GM23338 (cell line): ENCODE measurements at regions not wholly inside any gene's neighbourhood (a gene's known extent, or its start where the extent isn't known, plus 50 kb on each side); places are given as distances from the start of the nearest gene placed in this dataset.

Experiments
- CREB1 ChIP-seq: fragments of 250-450 bp; sonication (Bioruptor Pico); IDR thresholded peaks from 2 replicates; pipeline ENCODE4 v1.5.0; 2020; ENCODE audit warnings: low read depth, mild to moderate bottlenecking, moderate library complexity
- TF ChIP-seq, protein P1 (sequence below): IDR thresholded peaks from 2 replicates; pipeline ENCODE4 v1.6.1; 2016; ENCODE audit warnings: antibody characterized with exemption
- TF ChIP-seq, protein P2 (sequence below), 2 experiments: fragments of 200-600 bp in 1 of 2; sonication (generic) in 1 of 2; conservative IDR thresholded peaks; 2 replicates each; pipeline versions ENCODE4 v1.5.1 to v1.6.1; 2016 to 2017; ENCODE audit warnings: antibody characterized with exemption in 2 of 2, low read depth in 2 of 2, mild to moderate bottlenecking in 2 of 2, moderate library complexity in 1 of 2

- TF ChIP-seq, protein P1, sequence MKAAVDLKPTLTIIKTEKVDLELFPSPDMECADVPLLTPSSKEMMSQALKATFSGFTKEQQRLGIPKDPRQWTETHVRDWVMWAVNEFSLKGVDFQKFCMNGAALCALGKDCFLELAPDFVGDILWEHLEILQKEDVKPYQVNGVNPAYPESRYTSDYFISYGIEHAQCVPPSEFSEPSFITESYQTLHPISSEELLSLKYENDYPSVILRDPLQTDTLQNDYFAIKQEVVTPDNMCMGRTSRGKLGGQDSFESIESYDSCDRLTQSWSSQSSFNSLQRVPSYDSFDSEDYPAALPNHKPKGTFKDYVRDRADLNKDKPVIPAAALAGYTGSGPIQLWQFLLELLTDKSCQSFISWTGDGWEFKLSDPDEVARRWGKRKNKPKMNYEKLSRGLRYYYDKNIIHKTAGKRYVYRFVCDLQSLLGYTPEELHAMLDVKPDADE, result no peak
- TF ChIP-seq, protein P2, sequence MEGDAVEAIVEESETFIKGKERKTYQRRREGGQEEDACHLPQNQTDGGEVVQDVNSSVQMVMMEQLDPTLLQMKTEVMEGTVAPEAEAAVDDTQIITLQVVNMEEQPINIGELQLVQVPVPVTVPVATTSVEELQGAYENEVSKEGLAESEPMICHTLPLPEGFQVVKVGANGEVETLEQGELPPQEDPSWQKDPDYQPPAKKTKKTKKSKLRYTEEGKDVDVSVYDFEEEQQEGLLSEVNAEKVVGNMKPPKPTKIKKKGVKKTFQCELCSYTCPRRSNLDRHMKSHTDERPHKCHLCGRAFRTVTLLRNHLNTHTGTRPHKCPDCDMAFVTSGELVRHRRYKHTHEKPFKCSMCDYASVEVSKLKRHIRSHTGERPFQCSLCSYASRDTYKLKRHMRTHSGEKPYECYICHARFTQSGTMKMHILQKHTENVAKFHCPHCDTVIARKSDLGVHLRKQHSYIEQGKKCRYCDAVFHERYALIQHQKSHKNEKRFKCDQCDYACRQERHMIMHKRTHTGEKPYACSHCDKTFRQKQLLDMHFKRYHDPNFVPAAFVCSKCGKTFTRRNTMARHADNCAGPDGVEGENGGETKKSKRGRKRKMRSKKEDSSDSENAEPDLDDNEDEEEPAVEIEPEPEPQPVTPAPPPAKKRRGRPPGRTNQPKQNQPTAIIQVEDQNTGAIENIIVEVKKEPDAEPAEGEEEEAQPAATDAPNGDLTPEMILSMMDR (conservative IDR thresholded peaks at IDR 0.05; ENCODE audit: low read depth in 2 of 2), result no peak
- no peak for TF ChIP-seq CREB1 (CRISPR knock-in tag)
These were observed 537.4 kb downstream of the PRKD1 start for GRCh38 chr14:29390081-29390832.
